ENCODE measurements at regions not wholly inside any gene's neighbourhood (a gene's known extent, or its start where the extent isn't known, plus 50 kb on each side); places are given as distances from the start of the nearest gene placed in this dataset.

- Histone ChIP-seq H3K27me3 (ENCODE audit: control insufficient read depth in 2 of 2, insufficient read depth in 2 of 2, low read length in 2 of 2) (no peaks in the 10 kb centered on the region), H3K4me1 (ENCODE audit: control insufficient read depth, extremely low read depth, insufficient read depth, low read length) (no peaks in the 10 kb centered on the region), H3K4me3 (replicated peaks in 1 of 3; ENCODE audit: insufficient read depth in 1 of 3, low read depth in 1 of 3, low read length in 3 of 3) (no peak overlapping the region), H2AFZ (ENCODE audit: low read depth, low read length) (no peak overlapping the region), H3K36me3 (ENCODE audit: control insufficient read depth in 2 of 2, extremely low read depth in 1 of 2, insufficient read depth in 2 of 2, low read length in 2 of 2) (no peaks in the 10 kb centered on the region), H3K9me3 (replicated peaks; ENCODE audit: control insufficient read depth, insufficient read depth, low read length) (peaks cover 2% of the 10 kb centered on the region), H3K9me1 (replicated peaks; ENCODE audit: control insufficient read depth, extremely low read depth, insufficient read depth, low read length) (no peaks in the 10 kb centered on the region), H3K79me2 (ENCODE audit: control insufficient read depth, insufficient read depth, low read length) (no peaks in the 10 kb centered on the region), H3K27ac (ENCODE audit: insufficient read depth, low read depth, low read length) (no peak overlapping the region), H4K20me1 (replicated peaks; ENCODE audit: control insufficient read depth, extremely low read depth, insufficient read depth, low read length) (no peaks in the 10 kb centered on the region), H3K9ac (replicated peaks; ENCODE audit: extremely low read depth, insufficient read depth, low read length) (no peak overlapping the region), H3K4me2 (ENCODE audit: insufficient read depth, low read length) (no peak overlapping the region)
- TF ChIP-seq MAX (IDR thresholded peaks at IDR 0.05; ENCODE audit: insufficient read depth, insufficient read length) (no peak), FOS (IDR thresholded peaks at IDR 0.05; ENCODE audit: borderline replicate concordance, insufficient read depth, low read length) (peak; percentile 58)
- intact Hi-C loops (cut with micrococcal nuclease), result no loop called here
- FAIRE-seq (no peak), DNase-seq (ENCODE audit: low read depth, low spot score) (peak; percentile 2)
- BruUV-seq (replicated peaks), result no TSS peak
- dilution Hi-C loops (cut with MboI; ENCODE audit: extremely low pct_ligation_motif_present, low sequenced_read_pairs), result no loop called here
- POLR2A ChIA-PET, result no interaction called here
- CTCF ChIA-PET, result no interaction called here
Observed at GRCh38 chr5:27708534-27708933, 670.1 kb upstream of the CDH9 start.

- CTCF ChIA-PET, result no interaction called here
- FAIRE-seq (no peak), DNase-seq (ENCODE audit: low read depth, low spot score) (no peak)
- Histone ChIP-seq H2AFZ (ENCODE audit: low read depth, low read length) (no peak overlapping the region), H3K36me3 (ENCODE audit: control insufficient read depth in 2 of 2, extremely low read depth in 1 of 2, insufficient read depth in 2 of 2, low read length in 2 of 2) (no peaks in the 10 kb centered on the region), H4K20me1 (replicated peaks; ENCODE audit: control insufficient read depth, extremely low read depth, insufficient read depth, low read length) (no peaks in the 10 kb centered on the region), H3K4me3 (replicated peaks in 1 of 3; ENCODE audit: insufficient read depth in 1 of 3, low read depth in 1 of 3, low read length in 3 of 3) (no peak overlapping the region), H3K9ac (replicated peaks; ENCODE audit: extremely low read depth, insufficient read depth, low read length) (no peak overlapping the region), H3K9me3 (replicated peaks; ENCODE audit: control insufficient read depth, insufficient read depth, low read length) (peaks cover 2% of the 10 kb centered on the region), H3K27ac (ENCODE audit: insufficient read depth, low read depth, low read length) (no peak overlapping the region), H3K27me3 (ENCODE audit: control insufficient read depth in 2 of 2, insufficient read depth in 2 of 2, low read length in 2 of 2) (no peaks in the 10 kb centered on the region), H3K79me2 (ENCODE audit: control insufficient read depth, insufficient read depth, low read length) (no peaks in the 10 kb centered on the region), H3K4me1 (ENCODE audit: control insufficient read depth, extremely low read depth, insufficient read depth, low read length) (no peaks in the 10 kb centered on the region), H3K9me1 (replicated peaks; ENCODE audit: control insufficient read depth, extremely low read depth, insufficient read depth, low read length) (no peaks in the 10 kb centered on the region), H3K4me2 (ENCODE audit: insufficient read depth, low read length) (no peak overlapping the region)
- dilution Hi-C loops (cut with MboI; ENCODE audit: extremely low pct_ligation_motif_present, low sequenced_read_pairs) (no loop called here), intact Hi-C loops (cut with micrococcal nuclease) (no loop called here)
- POLR2A ChIA-PET, result no interaction called here
- no TSS peak for BruUV-seq (replicated peaks)
- TF ChIP-seq FOS (IDR thresholded peaks at IDR 0.05; ENCODE audit: borderline replicate concordance, insufficient read depth, low read length) (peak; percentile 21), GATA2 (IDR thresholded peaks at IDR 0.05; ENCODE audit: insufficient read depth, insufficient read length, low read depth, low read length) (no peak)
Observed at GRCh38 chr5:27706832-27707231, 668.4 kb upstream of the CDH9 start.

All from endothelial cell of umbilical vein (primary cell).